ENCODE measurements at regions not wholly inside any gene's neighbourhood (a gene's known extent, or its start where the extent isn't known, plus 50 kb on each side); places are given as distances from the start of the nearest gene placed in this dataset.

GRCh38 chr9:745761-746380 lies 95.6 kb upstream of the DMRT1 start:
- H3K27me3 ChIP-seq (replicated peaks; ENCODE audit: control insufficient read depth, insufficient read depth, low read length): no peaks in the 10 kb centered on the region
- TF ChIP-seq CTCF (IDR thresholded peaks at IDR 0.05; ENCODE audit: insufficient read depth, low read length, poor library complexity, severe bottlenecking): no peak
- no peaks in the 10 kb centered on the region for H3K36me3 ChIP-seq (ENCODE audit: control insufficient read depth, insufficient read depth, low read length)
- no peak for DNase-seq (ENCODE audit: extremely low read depth, insufficient read length)
- H3K4me3 ChIP-seq (replicated peaks; ENCODE audit: low read depth, low read length): no peak overlapping the region

GRCh38 chr9:746661-747434 lies 94.6 kb upstream of the DMRT1 start:
- Histone ChIP-seq H3K36me3 (ENCODE audit: control insufficient read depth, insufficient read depth, low read length) (no peaks in the 10 kb centered on the region), H3K4me3 (replicated peaks; ENCODE audit: low read depth, low read length) (no peak overlapping the region), H3K27me3 (replicated peaks; ENCODE audit: control insufficient read depth, insufficient read depth, low read length) (no peaks in the 10 kb centered on the region)
- no peak for DNase-seq (ENCODE audit: extremely low read depth, insufficient read length)
- no peak for TF ChIP-seq CTCF (IDR thresholded peaks at IDR 0.05; ENCODE audit: insufficient read depth, low read length, poor library complexity, severe bottlenecking)

DNA sequence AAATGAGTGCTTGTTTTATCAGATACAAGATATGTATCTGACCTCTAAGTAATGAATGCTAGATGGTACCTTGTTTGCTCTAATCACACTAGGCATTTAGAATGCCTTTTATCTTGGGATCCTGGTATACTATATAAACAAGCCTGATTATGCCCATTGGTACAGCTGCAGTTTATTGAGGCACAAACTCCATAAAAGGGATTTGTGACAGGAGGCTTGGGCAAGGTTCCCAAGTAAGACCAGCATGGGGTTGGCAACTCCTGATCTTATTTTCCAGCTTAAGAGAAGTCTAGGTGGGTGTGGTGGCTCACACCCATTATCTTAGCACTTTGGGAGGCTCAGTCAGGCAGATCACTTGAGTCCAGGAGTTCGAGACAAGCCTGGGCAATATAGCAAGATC lies 93.9 kb upstream of the DMRT1 start:
- no peaks in the 10 kb centered on the region for H3K27me3 ChIP-seq (replicated peaks; ENCODE audit: control insufficient read depth, insufficient read depth, low read length)
- DNase-seq (ENCODE audit: extremely low read depth, insufficient read length): no peak
- no peaks in the 10 kb centered on the region for H3K36me3 ChIP-seq (ENCODE audit: control insufficient read depth, insufficient read depth, low read length)
- TF ChIP-seq CTCF (IDR thresholded peaks at IDR 0.05; ENCODE audit: insufficient read depth, low read length, poor library complexity, severe bottlenecking): no peak
- H3K4me3 ChIP-seq (replicated peaks; ENCODE audit: low read depth, low read length): no peak overlapping the region

GRCh38 chr9:748861-749497 lies 92.5 kb upstream of the DMRT1 start:
- H3K27me3 ChIP-seq (replicated peaks; ENCODE audit: control insufficient read depth, insufficient read depth, low read length): no peaks in the 10 kb centered on the region
- no peak for TF ChIP-seq CTCF (IDR thresholded peaks at IDR 0.05; ENCODE audit: insufficient read depth, low read length, poor library complexity, severe bottlenecking)
- H3K4me3 ChIP-seq (replicated peaks; ENCODE audit: low read depth, low read length): no peak overlapping the region
- DNase-seq (ENCODE audit: extremely low read depth, insufficient read length): no peak
- no peaks in the 10 kb centered on the region for H3K36me3 ChIP-seq (ENCODE audit: control insufficient read depth, insufficient read depth, low read length)

DNA sequence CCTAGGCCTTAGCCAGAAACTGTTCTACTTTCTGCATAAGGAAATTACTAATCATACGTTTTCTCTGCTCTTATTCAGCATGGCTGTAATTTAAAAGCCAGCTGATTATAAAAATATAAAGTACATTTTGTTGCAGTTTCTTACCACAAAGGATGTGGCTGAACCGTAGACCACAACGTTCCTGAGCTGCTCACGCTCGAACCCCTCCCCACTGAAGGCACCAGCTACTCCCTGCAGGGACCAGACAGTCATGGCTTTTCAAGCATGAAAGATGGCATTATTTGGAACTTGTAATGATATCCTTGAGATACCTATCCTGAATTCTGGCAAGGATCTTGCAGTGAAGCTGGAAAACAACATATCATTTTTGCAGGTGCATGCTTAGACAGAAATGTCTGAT lies 91.8 kb upstream of the DMRT1 start:
- DNase-seq (ENCODE audit: extremely low read depth, insufficient read length): no peak
- no peak for TF ChIP-seq CTCF (IDR thresholded peaks at IDR 0.05; ENCODE audit: insufficient read depth, low read length, poor library complexity, severe bottlenecking)
- no peaks in the 10 kb centered on the region for H3K36me3 ChIP-seq (ENCODE audit: control insufficient read depth, insufficient read depth, low read length)
- no peaks in the 10 kb centered on the region for H3K27me3 ChIP-seq (replicated peaks; ENCODE audit: control insufficient read depth, insufficient read depth, low read length)
- H3K4me3 ChIP-seq (replicated peaks; ENCODE audit: low read depth, low read length): no peak overlapping the region
